Liver (tissue), 8 donors: ENCODE measurements at regions not wholly inside any gene's neighbourhood (a gene's known extent, or its start where the extent isn't known, plus 50 kb on each side); places are given as distances from the start of the nearest gene placed in this dataset.

ENCODE experiments used
- DNase-seq: peaks from one replicate; pipeline ENCODE4 v3.0.0-alpha.2; 2017; ENCODE audit warnings: low spot score
- H3K27ac ChIP-seq, 2 donors: one replicate each; pipeline ENCODE4 v1.7.0; 2013; ENCODE audit warnings: inconsistent platforms in 2 of 2, low read length in 2 of 2, control low read depth in 1 of 2, low read depth in 1 of 2, mild to moderate bottlenecking in 1 of 2
- H3K27me3 ChIP-seq, 4 donors: one replicate each; pipeline versions ENCODE4 v1.6.1 to v1.7.0; 2013; ENCODE audit warnings: low read length in 3 of 4, inconsistent platforms in 1 of 4, mild to moderate bottlenecking in 1 of 4, moderate library complexity in 1 of 4; ENCODE audit not compliant: control insufficient read depth in 4 of 4, insufficient read depth in 4 of 4
- H3K36me3 ChIP-seq, 4 donors: one replicate each; pipeline versions ENCODE4 v1.6.1 to v1.7.0; 2013; ENCODE audit warnings: low read length in 3 of 4, mild to moderate bottlenecking in 3 of 4, low read depth in 1 of 4, moderate library complexity in 1 of 4; ENCODE audit not compliant: control insufficient read depth in 4 of 4, insufficient read depth in 3 of 4
- H3K4me1 ChIP-seq, 4 donors: one replicate each; pipeline versions ENCODE4 v1.6.1 to v1.7.0; 2013; ENCODE audit warnings: low read length in 3 of 4, mild to moderate bottlenecking in 3 of 4, moderate library complexity in 1 of 4; ENCODE audit not compliant: control insufficient read depth in 4 of 4, insufficient read depth in 4 of 4
- H3K4me3 ChIP-seq, 3 donors: one replicate each; pipeline versions ENCODE4 v1.6.1 to v1.7.0; 2013; ENCODE audit warnings: low read length in 3 of 3, control low read depth in 1 of 3, low read depth in 1 of 3, mild to moderate bottlenecking in 1 of 3
- H3K9ac ChIP-seq, 2 donors: one replicate each; pipeline ENCODE4 v1.7.0; 2013; ENCODE audit warnings: low read length in 2 of 2, mild to moderate bottlenecking in 2 of 2, moderate library complexity in 2 of 2, control low read depth in 1 of 2, low read depth in 1 of 2
- H3K9me3 ChIP-seq, 4 donors: one replicate each; pipeline versions ENCODE4 v1.6.1 to v1.7.0; 2013; ENCODE audit warnings: low read length in 3 of 4; ENCODE audit not compliant: control insufficient read depth in 4 of 4
- EGR1 ChIP-seq, 2 donors: IDR thresholded peaks; 2 replicates each; pipeline ENCODE4 v1.6.1; 2016 to 2018; ENCODE audit warnings: antibody characterized with exemption in 2 of 2, low read depth in 2 of 2
- FOXA1 ChIP-seq: IDR thresholded peaks from 2 replicates; pipeline ENCODE4 v1.6.1; 2016; ENCODE audit warnings: antibody characterized with exemption
- FOXA2 ChIP-seq: IDR thresholded peaks from 2 replicates; pipeline ENCODE4 v1.6.1; 2016; ENCODE audit warnings: antibody characterized with exemption
- GABPA ChIP-seq, 2 donors: IDR thresholded peaks in 1 of 2; conservative IDR thresholded peaks in 1 of 2; 2 replicates each; pipeline ENCODE4 v1.6.1; 2016; ENCODE audit warnings: antibody characterized with exemption in 2 of 2, mild to moderate bottlenecking in 1 of 2, moderate library complexity in 1 of 2
- HNF4A ChIP-seq, 2 donors: conservative IDR thresholded peaks; 2 replicates each; pipeline ENCODE4 v1.6.1; 2016; ENCODE audit warnings: antibody characterized with exemption in 2 of 2, mild to moderate bottlenecking in 2 of 2
- HNF4G ChIP-seq: IDR thresholded peaks from 2 replicates; pipeline ENCODE4 v1.6.1; 2016; ENCODE audit warnings: antibody characterized with exemption
- JUND ChIP-seq, 2 donors: IDR thresholded peaks; 2 replicates each; pipeline ENCODE4 v1.6.1; 2016; ENCODE audit warnings: antibody characterized with exemption in 2 of 2
- NR2F2 ChIP-seq: IDR thresholded peaks from 2 replicates; pipeline ENCODE4 v1.6.1; 2016; ENCODE audit warnings: antibody characterized with exemption
- RAD21 ChIP-seq, 2 donors: IDR thresholded peaks; 2 replicates each; pipeline ENCODE4 v1.6.1; 2016; ENCODE audit warnings: antibody characterized with exemption in 2 of 2, mild to moderate bottlenecking in 2 of 2
- RXRA ChIP-seq, 2 donors: IDR thresholded peaks; 2 replicates each; pipeline ENCODE4 v1.6.1; 2017 to 2018; ENCODE audit warnings: antibody characterized with exemption in 2 of 2, mild to moderate bottlenecking in 1 of 2
- SP1 ChIP-seq: IDR thresholded peaks from 2 replicates; pipeline ENCODE4 v1.6.1; 2018; ENCODE audit warnings: antibody characterized with exemption, mild to moderate bottlenecking
- TAF1 ChIP-seq: conservative IDR thresholded peaks from 2 replicates; pipeline ENCODE4 v1.6.1; 2016; ENCODE audit warnings: antibody characterized with exemption, mild to moderate bottlenecking
- YY1 ChIP-seq: IDR thresholded peaks from 2 replicates; pipeline ENCODE4 v1.6.1; 2016; ENCODE audit warnings: antibody characterized with exemption, mild to moderate bottlenecking
- WGBS: extraction: QIAGEN DNeasy Blood & Tissue Kit; methylation state at CpG from one replicate; pipeline ENCODE4 v1.1.7; 2013; 5-methylcytosine and 5-hydroxymethylcytosine counted together
- TF ChIP-seq, protein P1 (sequence below): fragments of 150-350 bp; IDR thresholded peaks from 2 replicates; pipeline ENCODE4 v1.5.1; 2017; ENCODE audit warnings: improper control_type of control experiment, low read depth, low read length; ENCODE audit not compliant: missing input control
- TF ChIP-seq, protein P2 (sequence below): IDR thresholded peaks from 2 replicates; pipeline ENCODE4 v1.6.1; 2016; ENCODE audit warnings: antibody characterized with exemption, mild to moderate bottlenecking
- TF ChIP-seq, protein P3 (sequence below): IDR thresholded peaks from 2 replicates; pipeline ENCODE4 v1.6.1; 2016; ENCODE audit warnings: antibody characterized with exemption
- TF ChIP-seq, protein P4 (sequence below): IDR thresholded peaks from 2 replicates; pipeline ENCODE4 v1.6.1; 2016; ENCODE audit warnings: antibody characterized with exemption
- TF ChIP-seq, protein P5 (sequence below): IDR thresholded peaks from 2 replicates; pipeline ENCODE4 v1.6.1; 2016; ENCODE audit warnings: antibody characterized with exemption
- donor health status: healthy.
- donor health status: healthy.
- donor health status: healthy.
- donor health status: healthy.
- donor health status: healthy.

DNA sequence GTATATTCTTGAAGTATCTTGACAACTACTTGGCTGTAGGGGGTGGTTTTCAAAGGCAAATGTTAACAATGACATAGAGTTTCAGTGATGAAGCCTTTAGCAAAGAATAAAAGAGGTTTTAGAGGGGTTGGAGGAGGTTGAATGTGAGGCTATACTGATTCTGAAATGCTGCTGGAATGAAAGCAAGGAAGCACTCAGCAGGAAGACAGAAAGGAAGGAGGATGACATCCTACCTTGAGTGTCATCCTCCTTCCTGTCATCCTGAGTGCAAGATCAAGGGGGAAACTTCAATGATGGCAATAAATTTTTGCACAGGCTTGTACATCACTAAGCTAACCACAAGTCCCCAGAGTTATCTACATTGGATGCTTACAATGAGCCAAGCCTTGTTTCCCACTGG, 120.5 kb downstream of the APIP start:
- DNase-seq: no peak
- Histone ChIP-seq H3K9ac (no peak overlapping the region), H3K36me3 (no peaks in the 10 kb centered on the region), H3K4me1 (peaks cover 1 to 42% (median 20%) of the 10 kb centered on the region in 4 donors), H3K4me3 (no peak overlapping the region), H3K27ac (no peak overlapping the region), H3K9me3 (no peaks in the 10 kb centered on the region), H3K27me3 (no peaks in the 10 kb centered on the region)
- TF ChIP-seq YY1: no peak
- TF ChIP-seq TAF1: no peak
- no peak for TF ChIP-seq JUND (IDR thresholded peaks at IDR 0.05)
- no peak for TF ChIP-seq FOXA1
- TF ChIP-seq HNF4G: no peak
- TF ChIP-seq, protein P1, sequence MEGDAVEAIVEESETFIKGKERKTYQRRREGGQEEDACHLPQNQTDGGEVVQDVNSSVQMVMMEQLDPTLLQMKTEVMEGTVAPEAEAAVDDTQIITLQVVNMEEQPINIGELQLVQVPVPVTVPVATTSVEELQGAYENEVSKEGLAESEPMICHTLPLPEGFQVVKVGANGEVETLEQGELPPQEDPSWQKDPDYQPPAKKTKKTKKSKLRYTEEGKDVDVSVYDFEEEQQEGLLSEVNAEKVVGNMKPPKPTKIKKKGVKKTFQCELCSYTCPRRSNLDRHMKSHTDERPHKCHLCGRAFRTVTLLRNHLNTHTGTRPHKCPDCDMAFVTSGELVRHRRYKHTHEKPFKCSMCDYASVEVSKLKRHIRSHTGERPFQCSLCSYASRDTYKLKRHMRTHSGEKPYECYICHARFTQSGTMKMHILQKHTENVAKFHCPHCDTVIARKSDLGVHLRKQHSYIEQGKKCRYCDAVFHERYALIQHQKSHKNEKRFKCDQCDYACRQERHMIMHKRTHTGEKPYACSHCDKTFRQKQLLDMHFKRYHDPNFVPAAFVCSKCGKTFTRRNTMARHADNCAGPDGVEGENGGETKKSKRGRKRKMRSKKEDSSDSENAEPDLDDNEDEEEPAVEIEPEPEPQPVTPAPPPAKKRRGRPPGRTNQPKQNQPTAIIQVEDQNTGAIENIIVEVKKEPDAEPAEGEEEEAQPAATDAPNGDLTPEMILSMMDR: no peak
- TF ChIP-seq, protein P2, sequence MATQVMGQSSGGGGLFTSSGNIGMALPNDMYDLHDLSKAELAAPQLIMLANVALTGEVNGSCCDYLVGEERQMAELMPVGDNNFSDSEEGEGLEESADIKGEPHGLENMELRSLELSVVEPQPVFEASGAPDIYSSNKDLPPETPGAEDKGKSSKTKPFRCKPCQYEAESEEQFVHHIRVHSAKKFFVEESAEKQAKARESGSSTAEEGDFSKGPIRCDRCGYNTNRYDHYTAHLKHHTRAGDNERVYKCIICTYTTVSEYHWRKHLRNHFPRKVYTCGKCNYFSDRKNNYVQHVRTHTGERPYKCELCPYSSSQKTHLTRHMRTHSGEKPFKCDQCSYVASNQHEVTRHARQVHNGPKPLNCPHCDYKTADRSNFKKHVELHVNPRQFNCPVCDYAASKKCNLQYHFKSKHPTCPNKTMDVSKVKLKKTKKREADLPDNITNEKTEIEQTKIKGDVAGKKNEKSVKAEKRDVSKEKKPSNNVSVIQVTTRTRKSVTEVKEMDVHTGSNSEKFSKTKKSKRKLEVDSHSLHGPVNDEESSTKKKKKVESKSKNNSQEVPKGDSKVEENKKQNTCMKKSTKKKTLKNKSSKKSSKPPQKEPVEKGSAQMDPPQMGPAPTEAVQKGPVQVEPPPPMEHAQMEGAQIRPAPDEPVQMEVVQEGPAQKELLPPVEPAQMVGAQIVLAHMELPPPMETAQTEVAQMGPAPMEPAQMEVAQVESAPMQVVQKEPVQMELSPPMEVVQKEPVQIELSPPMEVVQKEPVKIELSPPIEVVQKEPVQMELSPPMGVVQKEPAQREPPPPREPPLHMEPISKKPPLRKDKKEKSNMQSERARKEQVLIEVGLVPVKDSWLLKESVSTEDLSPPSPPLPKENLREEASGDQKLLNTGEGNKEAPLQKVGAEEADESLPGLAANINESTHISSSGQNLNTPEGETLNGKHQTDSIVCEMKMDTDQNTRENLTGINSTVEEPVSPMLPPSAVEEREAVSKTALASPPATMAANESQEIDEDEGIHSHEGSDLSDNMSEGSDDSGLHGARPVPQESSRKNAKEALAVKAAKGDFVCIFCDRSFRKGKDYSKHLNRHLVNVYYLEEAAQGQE: no peak
- TF ChIP-seq SP1: no peak
- no peak for TF ChIP-seq RXRA (IDR thresholded peaks at IDR 0.05)
- TF ChIP-seq, protein P3, sequence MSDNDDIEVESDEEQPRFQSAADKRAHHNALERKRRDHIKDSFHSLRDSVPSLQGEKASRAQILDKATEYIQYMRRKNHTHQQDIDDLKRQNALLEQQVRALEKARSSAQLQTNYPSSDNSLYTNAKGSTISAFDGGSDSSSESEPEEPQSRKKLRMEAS: no peak

DNA sequence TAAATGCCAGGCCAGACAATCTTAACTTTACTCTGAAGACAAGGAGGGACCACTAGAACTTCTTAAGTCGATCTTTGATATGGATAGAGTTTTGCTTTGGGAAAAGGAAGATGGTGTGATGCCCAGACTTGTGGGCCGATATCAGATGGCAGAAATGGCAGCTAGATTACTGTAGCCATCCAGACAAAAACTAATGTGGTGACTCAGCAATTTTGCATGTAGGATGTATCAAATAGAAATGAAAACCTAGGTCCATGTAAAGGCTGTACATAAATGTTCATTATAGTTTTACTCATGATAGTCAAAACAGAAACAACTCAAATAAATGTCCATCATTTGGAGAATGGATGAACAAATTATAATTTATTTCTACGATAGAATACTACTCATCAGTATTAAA, 121.5 kb downstream of the APIP start:
- no peak overlapping the region for H3K9ac ChIP-seq
- H3K9me3 ChIP-seq: no peaks in the 10 kb centered on the region
- 94% methylated on average over 3 of the region's 3 CpGs for WGBS
- no peak for DNase-seq
- no peak overlapping the region for H3K4me3 ChIP-seq
- peaks cover 1 to 41% (median 19%) of the 10 kb centered on the region in 4 donors for H3K4me1 ChIP-seq
- TF ChIP-seq, protein P4, sequence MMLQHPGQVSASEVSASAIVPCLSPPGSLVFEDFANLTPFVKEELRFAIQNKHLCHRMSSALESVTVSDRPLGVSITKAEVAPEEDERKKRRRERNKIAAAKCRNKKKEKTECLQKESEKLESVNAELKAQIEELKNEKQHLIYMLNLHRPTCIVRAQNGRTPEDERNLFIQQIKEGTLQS: no peak
- TF ChIP-seq GABPA (IDR thresholded peaks at IDR 0.05 in 1 of 2, conservative IDR thresholded peaks at IDR 0.05 in 1 of 2) (no peak), JUND (IDR thresholded peaks at IDR 0.05) (no peak), YY1 (no peak), RXRA (IDR thresholded peaks at IDR 0.05) (no peak), FOXA2 (no peak), TAF1 (no peak), SP1 (no peak), HNF4G (no peak), NR2F2 (no peak), EGR1 (IDR thresholded peaks at IDR 0.05; ENCODE audit: low read depth in 2 of 2) (no peak), RAD21 (IDR thresholded peaks at IDR 0.05) (no peak), FOXA1 (no peak), HNF4A (conservative IDR thresholded peaks at IDR 0.05) (no peak)
- TF ChIP-seq, protein P1: no peak
- TF ChIP-seq, protein P2: no peak
- TF ChIP-seq, protein P5, sequence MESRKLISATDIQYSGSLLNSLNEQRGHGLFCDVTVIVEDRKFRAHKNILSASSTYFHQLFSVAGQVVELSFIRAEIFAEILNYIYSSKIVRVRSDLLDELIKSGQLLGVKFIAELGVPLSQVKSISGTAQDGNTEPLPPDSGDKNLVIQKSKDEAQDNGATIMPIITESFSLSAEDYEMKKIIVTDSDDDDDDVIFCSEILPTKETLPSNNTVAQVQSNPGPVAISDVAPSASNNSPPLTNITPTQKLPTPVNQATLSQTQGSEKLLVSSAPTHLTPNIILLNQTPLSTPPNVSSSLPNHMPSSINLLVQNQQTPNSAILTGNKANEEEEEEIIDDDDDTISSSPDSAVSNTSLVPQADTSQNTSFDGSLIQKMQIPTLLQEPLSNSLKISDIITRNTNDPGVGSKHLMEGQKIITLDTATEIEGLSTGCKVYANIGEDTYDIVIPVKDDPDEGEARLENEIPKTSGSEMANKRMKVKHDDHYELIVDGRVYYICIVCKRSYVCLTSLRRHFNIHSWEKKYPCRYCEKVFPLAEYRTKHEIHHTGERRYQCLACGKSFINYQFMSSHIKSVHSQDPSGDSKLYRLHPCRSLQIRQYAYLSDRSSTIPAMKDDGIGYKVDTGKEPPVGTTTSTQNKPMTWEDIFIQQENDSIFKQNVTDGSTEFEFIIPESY: no peak
- TF ChIP-seq, protein P3: no peak
- no peak overlapping the region for H3K27ac ChIP-seq
- H3K36me3 ChIP-seq: no peaks in the 10 kb centered on the region
- H3K27me3 ChIP-seq: no peaks in the 10 kb centered on the region
